ENCODE measurements at regions not wholly inside any gene's neighbourhood (a gene's known extent, or its start where the extent isn't known, plus 50 kb on each side); places are given as distances from the start of the nearest gene placed in this dataset.

DNA sequence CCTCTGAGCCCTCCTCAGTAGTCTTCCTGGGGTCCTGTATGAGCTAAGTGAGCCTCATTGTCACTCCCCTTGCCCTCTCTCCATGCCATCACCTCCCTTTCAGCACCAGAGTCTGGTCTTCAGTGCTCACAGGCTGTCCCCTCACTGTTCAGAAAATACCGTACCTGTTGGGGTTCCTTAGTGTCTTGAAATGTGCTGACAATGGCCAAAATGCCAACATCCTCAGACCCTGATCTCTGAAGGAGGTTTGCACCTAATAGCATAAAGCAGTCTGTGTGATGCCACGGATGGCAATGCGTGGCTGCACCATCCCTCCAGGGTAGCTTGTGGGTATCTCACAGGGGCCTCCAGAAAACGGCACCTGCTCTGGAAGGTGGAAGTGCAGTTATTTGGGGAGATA is 301.0 kb upstream of the TLE3 start:
- DNase-seq (ENCODE audit: insufficient read length, low spot score), result no peak
- TF ChIP-seq PAX5 (IDR thresholded peaks at IDR 0.05; ENCODE audit: insufficient read depth, low read length, severe bottlenecking) (no peak), SPI1 (IDR thresholded peaks at IDR 0.05; ENCODE audit: low read depth, low read length) (no peak), POLR2AphosphoS5 (IDR thresholded peaks at IDR 0.05; ENCODE audit: low read depth, low read length) (no peak), POU2F2 (IDR thresholded peaks at IDR 0.05; ENCODE audit: low read depth, low read length) (no peak), POLR2A (IDR thresholded peaks at IDR 0.05; ENCODE audit: low read depth, low read length) (no peak), TAF1 (IDR thresholded peaks at IDR 0.05; ENCODE audit: low read depth, low read length) (no peak)
- no peak for FAIRE-seq

DNA sequence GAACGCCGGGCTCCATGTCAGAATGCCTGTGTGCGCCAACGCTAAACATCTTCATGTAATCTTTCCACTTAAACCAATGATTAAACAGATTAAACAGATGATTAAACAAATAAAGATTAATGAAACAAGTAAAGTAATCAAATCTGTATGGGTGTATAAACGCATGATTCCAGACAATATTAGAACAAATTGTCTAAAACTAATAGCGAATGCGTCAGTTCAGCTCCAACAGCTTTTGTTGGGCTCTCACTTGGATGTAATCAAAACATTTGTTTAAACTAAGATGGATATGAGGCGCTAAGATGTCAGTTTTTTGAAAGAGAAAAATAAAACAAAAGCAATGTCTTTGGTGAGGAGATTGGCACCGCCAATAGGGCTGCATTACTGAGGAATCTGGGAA is 299.1 kb upstream of the TLE3 start:
- TF ChIP-seq TAF1 (IDR thresholded peaks at IDR 0.05; ENCODE audit: low read depth, low read length), result no peak
- TF ChIP-seq PAX5 (IDR thresholded peaks at IDR 0.05; ENCODE audit: insufficient read depth, low read length, severe bottlenecking), result no peak
- TF ChIP-seq POLR2AphosphoS5 (IDR thresholded peaks at IDR 0.05; ENCODE audit: low read depth, low read length), result no peak
- TF ChIP-seq POU2F2 (IDR thresholded peaks at IDR 0.05; ENCODE audit: low read depth, low read length), result no peak
- no peak for TF ChIP-seq POLR2A (IDR thresholded peaks at IDR 0.05; ENCODE audit: low read depth, low read length)
- TF ChIP-seq SPI1 (IDR thresholded peaks at IDR 0.05; ENCODE audit: low read depth, low read length), result no peak
- DNase-seq (ENCODE audit: insufficient read length, low spot score), result no peak
- FAIRE-seq, result no peak

DNA sequence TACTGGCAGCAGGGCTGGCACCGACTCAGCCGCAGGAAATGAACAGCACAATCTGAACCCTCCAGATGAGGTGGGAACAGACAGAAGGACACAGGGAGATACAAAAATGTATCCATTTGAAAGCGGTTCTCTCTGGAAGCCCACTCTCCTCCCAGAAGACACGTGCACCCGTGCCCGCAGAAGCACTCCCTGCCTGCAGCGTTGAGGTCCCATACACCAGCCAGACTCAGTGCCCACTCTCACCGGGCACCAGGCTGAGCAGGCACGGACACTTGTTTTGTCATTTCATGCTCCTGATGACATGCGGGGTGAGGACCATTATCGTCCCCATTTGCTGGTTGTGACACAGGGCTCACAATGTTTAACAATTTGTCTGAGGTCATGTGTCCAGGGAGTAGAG is 297.4 kb upstream of the TLE3 start:
- no peak for DNase-seq (ENCODE audit: insufficient read length, low spot score)
- TF ChIP-seq TAF1 (IDR thresholded peaks at IDR 0.05; ENCODE audit: low read depth, low read length) (no peak), POLR2A (IDR thresholded peaks at IDR 0.05; ENCODE audit: low read depth, low read length) (no peak), SPI1 (IDR thresholded peaks at IDR 0.05; ENCODE audit: low read depth, low read length) (no peak), POLR2AphosphoS5 (IDR thresholded peaks at IDR 0.05; ENCODE audit: low read depth, low read length) (no peak), POU2F2 (IDR thresholded peaks at IDR 0.05; ENCODE audit: low read depth, low read length) (no peak), PAX5 (IDR thresholded peaks at IDR 0.05; ENCODE audit: insufficient read depth, low read length, severe bottlenecking) (no peak)
- FAIRE-seq, result no peak

DNA sequence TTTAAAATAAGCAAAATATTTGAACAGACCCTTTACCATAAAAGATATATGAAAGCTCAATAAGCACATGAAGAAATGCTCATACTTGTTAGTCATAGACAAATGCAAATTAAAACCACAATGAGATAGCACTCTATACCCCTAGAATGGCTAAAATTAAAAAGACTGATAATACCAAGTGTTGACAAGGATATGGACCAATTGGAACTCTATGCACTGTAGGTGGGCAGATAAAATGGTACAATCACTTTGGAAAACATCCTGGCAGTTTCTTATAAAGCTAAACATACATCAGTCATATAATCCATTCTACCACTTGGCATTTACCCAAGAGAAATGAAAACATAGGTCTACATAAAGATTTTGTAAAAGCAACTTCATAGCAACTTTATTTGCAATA is 293.0 kb upstream of the TLE3 start:
- TF ChIP-seq POLR2A (IDR thresholded peaks at IDR 0.05; ENCODE audit: low read depth, low read length), result no peak
- TF ChIP-seq PAX5 (IDR thresholded peaks at IDR 0.05; ENCODE audit: insufficient read depth, low read length, severe bottlenecking), result no peak
- TF ChIP-seq POU2F2 (IDR thresholded peaks at IDR 0.05; ENCODE audit: low read depth, low read length), result no peak
- no peak for TF ChIP-seq SPI1 (IDR thresholded peaks at IDR 0.05; ENCODE audit: low read depth, low read length)
- TF ChIP-seq POLR2AphosphoS5 (IDR thresholded peaks at IDR 0.05; ENCODE audit: low read depth, low read length), result no peak
- no peak for TF ChIP-seq TAF1 (IDR thresholded peaks at IDR 0.05; ENCODE audit: low read depth, low read length)
- DNase-seq (ENCODE audit: insufficient read length, low spot score) (no peak), FAIRE-seq (no peak)

DNA sequence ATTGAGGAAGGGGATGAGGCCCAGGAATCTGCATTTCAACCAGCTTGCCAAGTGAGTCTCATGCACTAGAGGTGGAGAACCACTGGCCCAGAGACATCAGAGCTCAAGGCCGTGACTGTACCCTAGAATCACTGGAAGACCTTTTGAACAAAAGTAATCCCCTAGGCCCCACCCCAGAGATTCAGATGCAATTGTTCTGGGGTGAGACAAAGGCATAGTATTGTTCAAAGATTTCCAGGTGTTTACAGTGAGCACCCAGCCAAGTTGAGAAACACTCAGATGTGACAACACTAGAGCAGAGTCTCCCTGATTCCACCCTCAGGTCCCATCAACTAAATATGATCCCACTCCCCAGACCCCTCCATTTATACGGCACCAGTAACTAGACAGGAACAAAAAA is 290.3 kb upstream of the TLE3 start:
- FAIRE-seq (no peak), DNase-seq (ENCODE audit: insufficient read length, low spot score) (no peak)

DNA sequence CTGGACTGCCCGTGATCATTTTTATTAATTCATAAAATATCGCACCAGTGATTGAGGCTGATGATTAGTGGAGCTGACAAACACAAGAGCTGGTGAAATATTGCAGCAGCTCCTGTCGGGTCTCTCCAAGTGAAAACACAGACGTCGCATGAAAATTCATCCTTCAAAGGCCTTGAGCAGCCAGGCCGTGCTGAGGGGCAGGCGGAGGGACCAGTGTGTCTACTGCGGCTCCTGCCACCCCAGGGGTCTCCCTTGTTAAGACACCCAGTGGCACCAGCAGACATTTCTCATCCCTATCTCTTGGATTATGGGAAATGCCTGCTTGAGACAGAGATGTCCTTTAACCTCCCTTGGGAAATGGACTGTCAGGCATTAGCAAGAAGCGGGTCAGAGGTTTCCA is 289.4 kb upstream of the TLE3 start:
- no peak for DNase-seq (ENCODE audit: insufficient read length, low spot score)
- FAIRE-seq, result no peak
- no peak for TF ChIP-seq POLR2A (IDR thresholded peaks at IDR 0.05; ENCODE audit: low read depth, low read length)
- TF ChIP-seq POLR2AphosphoS5 (IDR thresholded peaks at IDR 0.05; ENCODE audit: low read depth, low read length), result no peak
- no peak for TF ChIP-seq POU2F2 (IDR thresholded peaks at IDR 0.05; ENCODE audit: low read depth, low read length)
- TF ChIP-seq TAF1 (IDR thresholded peaks at IDR 0.05; ENCODE audit: low read depth, low read length), result no peak
- TF ChIP-seq PAX5 (IDR thresholded peaks at IDR 0.05; ENCODE audit: insufficient read depth, low read length, severe bottlenecking), result no peak
- no peak for TF ChIP-seq SPI1 (IDR thresholded peaks at IDR 0.05; ENCODE audit: low read depth, low read length)

More for the DNA sequence above, 290.3 kb upstream of the TLE3 start:
- TF ChIP-seq PAX5 (IDR thresholded peaks at IDR 0.05; ENCODE audit: insufficient read depth, low read length, severe bottlenecking) (no peak), POLR2AphosphoS5 (IDR thresholded peaks at IDR 0.05; ENCODE audit: low read depth, low read length) (no peak), POLR2A (IDR thresholded peaks at IDR 0.05; ENCODE audit: low read depth, low read length) (no peak), POU2F2 (IDR thresholded peaks at IDR 0.05; ENCODE audit: low read depth, low read length) (no peak), SPI1 (IDR thresholded peaks at IDR 0.05; ENCODE audit: low read depth, low read length) (no peak), TAF1 (IDR thresholded peaks at IDR 0.05; ENCODE audit: low read depth, low read length) (no peak)

DNA sequence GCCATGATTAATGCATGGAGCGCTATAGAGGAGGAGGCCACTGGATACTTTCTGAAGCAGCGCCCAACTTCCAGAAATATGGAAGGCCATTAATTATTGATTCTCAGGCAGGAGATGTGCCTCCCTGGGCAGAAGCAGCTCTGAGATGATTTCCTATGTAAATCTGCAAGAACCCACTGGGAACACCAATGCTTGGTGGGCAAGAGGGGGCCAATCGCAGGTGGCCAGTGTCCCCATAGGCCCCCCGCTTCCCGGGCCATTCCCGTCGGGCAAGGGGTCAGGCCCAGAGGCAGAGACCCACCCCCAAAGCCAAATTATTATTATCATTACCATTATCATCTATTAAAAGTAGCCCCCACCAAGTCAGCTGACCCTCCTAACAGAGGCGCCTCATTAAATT is 288.0 kb upstream of the TLE3 start:
- TF ChIP-seq PAX5 (IDR thresholded peaks at IDR 0.05; ENCODE audit: insufficient read depth, low read length, severe bottlenecking) (no peak), TAF1 (IDR thresholded peaks at IDR 0.05; ENCODE audit: low read depth, low read length) (no peak), SPI1 (IDR thresholded peaks at IDR 0.05; ENCODE audit: low read depth, low read length) (no peak), POU2F2 (IDR thresholded peaks at IDR 0.05; ENCODE audit: low read depth, low read length) (no peak), POLR2AphosphoS5 (IDR thresholded peaks at IDR 0.05; ENCODE audit: low read depth, low read length) (no peak), POLR2A (IDR thresholded peaks at IDR 0.05; ENCODE audit: low read depth, low read length) (no peak)
- DNase-seq (ENCODE audit: insufficient read length, low spot score), result no peak
- FAIRE-seq, result no peak

DNA sequence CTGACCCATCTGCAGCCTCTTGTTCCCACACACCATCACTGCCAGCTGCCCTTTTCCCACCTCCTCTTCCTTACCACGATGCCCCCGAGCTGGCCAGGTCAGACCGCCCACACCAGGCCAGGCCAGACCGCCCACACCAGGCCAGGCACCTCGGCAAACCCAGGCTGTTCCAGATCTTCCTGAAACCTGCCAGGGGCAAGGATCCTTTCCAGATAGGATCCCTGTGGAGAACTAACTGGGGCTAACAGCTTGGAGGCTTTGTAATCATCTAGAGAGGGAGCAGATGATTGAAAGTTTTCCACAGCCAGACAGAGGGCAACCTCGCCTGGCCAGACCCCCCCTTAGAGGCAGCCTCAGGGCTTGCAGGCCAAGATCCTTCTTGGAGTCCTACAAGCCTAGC is 287.3 kb upstream of the TLE3 start:
- TF ChIP-seq POLR2AphosphoS5 (IDR thresholded peaks at IDR 0.05; ENCODE audit: low read depth, low read length) (no peak), PAX5 (IDR thresholded peaks at IDR 0.05; ENCODE audit: insufficient read depth, low read length, severe bottlenecking) (no peak), SPI1 (IDR thresholded peaks at IDR 0.05; ENCODE audit: low read depth, low read length) (no peak), TAF1 (IDR thresholded peaks at IDR 0.05; ENCODE audit: low read depth, low read length) (no peak), POU2F2 (IDR thresholded peaks at IDR 0.05; ENCODE audit: low read depth, low read length) (no peak), POLR2A (IDR thresholded peaks at IDR 0.05; ENCODE audit: low read depth, low read length) (no peak)
- DNase-seq (ENCODE audit: insufficient read length, low spot score) (no peak), FAIRE-seq (no peak)

DNA sequence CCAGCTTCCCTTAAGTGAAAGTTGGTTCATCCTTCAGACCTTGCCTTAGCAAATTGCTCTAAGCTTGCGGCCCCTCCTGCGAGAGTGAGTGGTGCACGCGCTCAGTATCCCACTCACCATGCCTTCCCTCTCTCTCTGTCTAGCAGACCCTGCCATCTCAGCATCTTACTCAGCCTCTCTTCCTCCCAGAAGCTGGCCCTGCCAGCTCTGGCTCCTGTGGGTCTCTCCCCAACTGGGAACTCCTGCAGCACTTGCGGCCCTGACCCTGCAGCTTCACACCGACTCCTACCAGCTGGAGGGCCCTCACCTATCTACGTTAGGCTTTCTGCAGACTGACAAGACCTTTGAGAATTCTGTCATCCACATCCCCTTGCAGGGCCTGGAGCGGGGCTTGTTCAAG is 286.1 kb upstream of the TLE3 start:
- FAIRE-seq (no peak), DNase-seq (ENCODE audit: insufficient read length, low spot score) (no peak)
- TF ChIP-seq SPI1 (IDR thresholded peaks at IDR 0.05; ENCODE audit: low read depth, low read length) (no peak), TAF1 (IDR thresholded peaks at IDR 0.05; ENCODE audit: low read depth, low read length) (no peak), POU2F2 (IDR thresholded peaks at IDR 0.05; ENCODE audit: low read depth, low read length) (no peak), POLR2AphosphoS5 (IDR thresholded peaks at IDR 0.05; ENCODE audit: low read depth, low read length) (no peak), PAX5 (IDR thresholded peaks at IDR 0.05; ENCODE audit: insufficient read depth, low read length, severe bottlenecking) (no peak), POLR2A (IDR thresholded peaks at IDR 0.05; ENCODE audit: low read depth, low read length) (no peak)

Measured in GM12891 (cell line).